VCaP (cell line): ENCODE measurements at regions not wholly inside any gene's neighbourhood (a gene's known extent, or its start where the extent isn't known, plus 50 kb on each side); places are given as distances from the start of the nearest gene placed in this dataset.
A peak's percentile ranks its signal among the peaks of the same experiment; 100 is the strongest.

Source experiments
- H3K27ac ChIP-seq: fragments of 450-650 bp; 2 replicates; pipeline ENCODE4 v1.5.1; 2017
- CTCF ChIP-seq: fragments of 450-650 bp; conservative IDR thresholded peaks from 2 replicates; pipeline ENCODE4 v1.5.1; 2017; ENCODE audit warnings: mild to moderate bottlenecking, moderate library complexity

- TF ChIP-seq CTCF: no peak
- H3K27ac ChIP-seq: peak overlapping the region; percentile 67
These were observed 210.8 kb upstream of the SOX9 start for GRCh38 chr17:71910002-71910401.

GRCh38 chr17:71914042-71914441 is 206.8 kb upstream of the SOX9 start:
- no peak for TF ChIP-seq CTCF
- H3K27ac ChIP-seq: no peak overlapping the region

GRCh38 chr17:71914812-71915211 is 206.0 kb upstream of the SOX9 start:
- no peak for TF ChIP-seq CTCF
- H3K27ac ChIP-seq: no peak overlapping the region

- TF ChIP-seq CTCF: no peak
- H3K27ac ChIP-seq: no peak overlapping the region
These were observed 203.1 kb upstream of the SOX9 start for GRCh38 chr17:71917715-71918114.

GRCh38 chr17:71919186-71919585 is 201.6 kb upstream of the SOX9 start:
- H3K27ac ChIP-seq: no peak overlapping the region

GRCh38 chr17:71919896-71920295 is 200.9 kb upstream of the SOX9 start:
- TF ChIP-seq CTCF: no peak
- no peak overlapping the region for H3K27ac ChIP-seq

More at GRCh38 chr17:71919186-71919585, 201.6 kb upstream of the SOX9 start:
- TF ChIP-seq CTCF: no peak

- TF ChIP-seq CTCF: no peak
- H3K27ac ChIP-seq: no peak overlapping the region
These were observed 199.0 kb upstream of the SOX9 start for GRCh38 chr17:71921796-71922195.

GRCh38 chr17:71922439-71922838 is 198.4 kb upstream of the SOX9 start:
- no peak for TF ChIP-seq CTCF
- H3K27ac ChIP-seq: no peak overlapping the region
